AG10803 (cell line): ENCODE measurements at regions not wholly inside any gene's neighbourhood (a gene's known extent, or its start where the extent isn't known, plus 50 kb on each side); places are given as distances from the start of the nearest gene placed in this dataset.
"Not testable (repeated sequence)": the region's sequence is repeated elsewhere in the genome, so short reads cannot be mapped to it uniquely, and the experiment has no call there.

ENCODE experiments used
- DNase-seq: peaks from one replicate; pipeline ENCODE4 v3.0.0; 2010; ENCODE audit warnings: low read depth
- H3K4me3 ChIP-seq: 2 replicates; pipeline ENCODE4 v1.5.1; 2011; ENCODE audit warnings: mild to moderate bottlenecking, low read length, control low read depth
- CTCF ChIP-seq: conservative IDR thresholded peaks from 2 replicates; pipeline ENCODE4 v1.5.1; 2011; ENCODE audit warnings: mild to moderate bottlenecking, low read length, control low read depth, inconsistent platforms

GRCh38 chr19:29044037-29044436, 168.9 kb downstream of the UQCRFS1 start:
- TF ChIP-seq CTCF, result no peak
- no peak for DNase-seq
- H3K4me3 ChIP-seq, result no peak overlapping the region

GRCh38 chr19:29042450-29042849, 170.5 kb downstream of the UQCRFS1 start:
- TF ChIP-seq CTCF, result no peak
- no peak overlapping the region for H3K4me3 ChIP-seq
- no peak for DNase-seq

GRCh38 chr19:29040951-29041350, 172.0 kb downstream of the UQCRFS1 start:
- DNase-seq, result no peak
- H3K4me3 ChIP-seq, result no peak overlapping the region
- no peak for TF ChIP-seq CTCF

GRCh38 chr19:29040292-29040691, 172.7 kb downstream of the UQCRFS1 start:
- no peak for TF ChIP-seq CTCF
- DNase-seq, result no peak
- H3K4me3 ChIP-seq, result no peak overlapping the region

- H3K4me3 ChIP-seq, DNase-seq: not testable (repeated sequence)
Observed at GRCh38 chr19:29039036-29039435, 173.9 kb downstream of the UQCRFS1 start.

GRCh38 chr19:29031216-29031615, 181.7 kb downstream of the UQCRFS1 start:
- no peak overlapping the region for H3K4me3 ChIP-seq
- peak; percentile 11 for DNase-seq
- no peak for TF ChIP-seq CTCF

- peak; percentile 54 for DNase-seq
- no peak overlapping the region for H3K4me3 ChIP-seq
- no peak for TF ChIP-seq CTCF
Observed at GRCh38 chr19:29029268-29029958, 183.5 kb downstream of the UQCRFS1 start.
